Heart left ventricle (tissue), 16 donors: ENCODE measurements at regions not wholly inside any gene's neighbourhood (a gene's known extent, or its start where the extent isn't known, plus 50 kb on each side); places are given as distances from the start of the nearest gene placed in this dataset.

Experiments used
- ATAC-seq, 4 donors: fragments of 200-7000 bp; cut with Tn5 transposase; one replicate each; pipeline ENCODE4 v1.9.1; 2020 to 2022; ENCODE audit warnings: moderate library complexity in 4 of 4, mild to moderate bottlenecking in 3 of 4, moderate number of reproducible peaks in 1 of 4
- DNase-seq, 5 donors: peaks; one replicate each; pipeline ENCODE4 v3.0.0-alpha.2; 2020
- H3K27ac ChIP-seq, 12 donors: fragments of 200-600 bp; sonication (generic) in 4 of 12; one replicate each; pipeline versions ENCODE4 v1.5.0 to v1.8.0; 2016 to 2022; ENCODE audit warnings: mild to moderate bottlenecking in 2 of 12
- H3K27me3 ChIP-seq, 9 donors: fragments of 200-600 bp; sonication (generic) in 2 of 9; one replicate each; pipeline versions ENCODE4 v1.5.1 to v1.8.0; 2016 to 2022; ENCODE audit warnings: mild to moderate bottlenecking in 3 of 9
- H3K36me3 ChIP-seq, 9 donors: fragments of 200-600 bp; sonication (generic) in 2 of 9; one replicate each; pipeline versions ENCODE4 v1.5.0 to v1.8.0; 2018 to 2022; ENCODE audit warnings: mild to moderate bottlenecking in 2 of 9
- H3K4me1 ChIP-seq, 12 donors: fragments of 200-600 bp; sonication (generic) in 4 of 12; one replicate each; pipeline versions ENCODE4 v1.5.0 to v1.8.0; 2016 to 2022; ENCODE audit warnings: mild to moderate bottlenecking in 3 of 12
- H3K4me3 ChIP-seq, 12 donors: fragments of 200-600 bp; sonication (generic) in 4 of 12; one replicate each; pipeline versions ENCODE4 v1.5.0 to v1.8.0; 2017 to 2022; ENCODE audit warnings: mild to moderate bottlenecking in 9 of 12, moderate library complexity in 4 of 12
- H3K9me3 ChIP-seq, 12 donors: fragments of 200-600 bp; sonication (generic) in 4 of 12; one replicate each; pipeline versions ENCODE4 v1.5.0 to v1.8.0; 2016 to 2022; ENCODE audit warnings: mild to moderate bottlenecking in 1 of 12
- POLR2A ChIP-seq, 2 donors: fragments of 450-650 bp; IDR thresholded peaks; one replicate each; pipeline ENCODE4 v1.6.1; 2017; ENCODE audit warnings: antibody characterized with exemption in 2 of 2, mild to moderate bottlenecking in 2 of 2, moderate library complexity in 2 of 2
- WGBS, 4 donors: extraction: QIAGEN DNeasy Blood & Tissue Kit in 2 of 4; methylation state at CpG; one replicate each; pipeline versions ENCODE4 v1.1.5 to v1.1.7; 2013 to 2018; 5-methylcytosine and 5-hydroxymethylcytosine counted together
- intact Hi-C, 10 donors: fragments of 100-400 bp; cut with DNase I; formaldehyde crosslinking; loops; one replicate each; pipeline versions ENCODE4 v1.11.1 to v1.14.2; 2022
- TF ChIP-seq, protein P1 (sequence below), 12 donors: fragments of 200-600 bp; sonication (generic) in 4 of 12; IDR thresholded peaks; one replicate each; pipeline versions ENCODE4 v1.5.0 to v1.8.0; 2018 to 2022; ENCODE audit warnings: antibody characterized with exemption in 12 of 12, mild to moderate bottlenecking in 5 of 12
- donor health status: ischemic (EF 13 %, LVEDD 7.1; RV severe dilation, severe dysfunction).
- donor health status: healthy with polysubstance abuse.
- donor health status: DM: no; HTN: yes; CAD: no.
- donor health status: DM: no; HTN: no; CAD: no.
- donor health status: ischemic (EF 25% LVEDD 6.9; RV normal size, moderate dysfunction).
- donor health status: ischemic (EF 25% LVEDD 5.7; RV mildly dilated, moderate dysfunction).
- donor health status: healthy.
- donor health status: DM: yes; HTN: yes; CAD: no.
- donor health status: ischemic (EF 35%, LVEDD 5.7; RV mildly dilated, moderate dysfunction).
- donor health status: nonischemic (EF 11% LVEDD 7.7; RV severe dilation, severe dysfunction).
- donor health status: DM: yes; HTN: yes; CAD: no.
- donor health status: PGD.
- donor health status: ischemic (EF 29% LVEDD 5.4; RV normal size, mild dysfunction).
- donor health status: nonischemic (EF 23%, LVEDD 6.1; RV moderate dilation, normal function).

- no peaks in the 10 kb centered on the region for H3K36me3 ChIP-seq
- no peak for TF ChIP-seq POLR2A (IDR thresholded peaks at IDR 0.05)
- TF ChIP-seq, protein P1, sequence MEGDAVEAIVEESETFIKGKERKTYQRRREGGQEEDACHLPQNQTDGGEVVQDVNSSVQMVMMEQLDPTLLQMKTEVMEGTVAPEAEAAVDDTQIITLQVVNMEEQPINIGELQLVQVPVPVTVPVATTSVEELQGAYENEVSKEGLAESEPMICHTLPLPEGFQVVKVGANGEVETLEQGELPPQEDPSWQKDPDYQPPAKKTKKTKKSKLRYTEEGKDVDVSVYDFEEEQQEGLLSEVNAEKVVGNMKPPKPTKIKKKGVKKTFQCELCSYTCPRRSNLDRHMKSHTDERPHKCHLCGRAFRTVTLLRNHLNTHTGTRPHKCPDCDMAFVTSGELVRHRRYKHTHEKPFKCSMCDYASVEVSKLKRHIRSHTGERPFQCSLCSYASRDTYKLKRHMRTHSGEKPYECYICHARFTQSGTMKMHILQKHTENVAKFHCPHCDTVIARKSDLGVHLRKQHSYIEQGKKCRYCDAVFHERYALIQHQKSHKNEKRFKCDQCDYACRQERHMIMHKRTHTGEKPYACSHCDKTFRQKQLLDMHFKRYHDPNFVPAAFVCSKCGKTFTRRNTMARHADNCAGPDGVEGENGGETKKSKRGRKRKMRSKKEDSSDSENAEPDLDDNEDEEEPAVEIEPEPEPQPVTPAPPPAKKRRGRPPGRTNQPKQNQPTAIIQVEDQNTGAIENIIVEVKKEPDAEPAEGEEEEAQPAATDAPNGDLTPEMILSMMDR (IDR thresholded peaks at IDR 0.05): no peak
- WGBS, 4 donors: 93 to 97% (median 93%) methylated on average over 15 of the region's 15 CpGs
- DNase-seq: no peak
- H3K9me3 ChIP-seq: no peaks in the 10 kb centered on the region
- intact Hi-C loops: loop anchor here in 4 of 10 donors (5.0 to 10.0 kb wide), 4 partner anchors 38 to 58 kb away; no protein-coding TSS in a partner anchor
- H3K4me3 ChIP-seq: no peak overlapping the region
- no peak for ATAC-seq
- H3K27me3 ChIP-seq: no peaks in the 10 kb centered on the region
- peaks cover 10 to 57% (median 44%) of the 10 kb centered on the region in 12 donors for H3K4me1 ChIP-seq
- no peak overlapping the region for H3K27ac ChIP-seq
Measured at GRCh38 chr2:42920446-42921146, 128.2 kb upstream of the HAAO start.

DNA sequence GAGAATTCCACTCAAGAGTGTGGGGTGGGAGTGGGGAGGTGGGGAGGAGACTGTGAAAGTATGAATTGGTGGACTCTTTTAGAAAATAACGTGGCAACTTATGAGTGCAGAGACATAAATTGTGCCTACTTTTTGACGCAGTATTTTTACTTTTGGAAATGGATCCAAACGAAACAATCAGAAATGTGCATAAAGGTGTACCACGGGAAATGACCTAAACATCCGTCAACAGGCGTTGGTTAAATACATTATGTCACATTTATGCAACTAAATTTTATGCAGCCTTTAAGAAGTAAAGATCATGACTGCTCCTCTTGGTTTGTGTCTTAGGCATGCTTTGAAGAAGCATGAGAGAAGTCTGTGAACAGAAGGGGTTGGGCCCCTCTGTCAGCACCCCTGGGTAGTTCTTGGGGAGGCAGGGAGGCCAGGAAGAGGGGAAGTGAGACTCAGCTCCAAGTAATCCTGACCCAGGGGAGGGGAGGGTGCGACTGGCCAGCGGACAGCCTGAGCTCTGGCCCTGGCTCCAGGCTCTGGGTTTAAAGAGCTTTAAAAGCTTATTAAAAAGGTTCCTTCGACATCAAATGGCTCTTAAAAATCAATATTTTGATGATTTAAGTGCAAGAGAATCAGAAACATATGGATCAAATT, 126.4 kb upstream of the HAAO start:
- Histone ChIP-seq H3K4me3 (no peak overlapping the region), H3K9me3 (no peaks in the 10 kb centered on the region), H3K36me3 (no peaks in the 10 kb centered on the region), H3K27me3 (no peaks in the 10 kb centered on the region), H3K4me1 (peaks cover 1 to 41% (median 29%) of the 10 kb centered on the region in 12 donors), H3K27ac (peak overlapping the region in 1 of 12 donors; percentile 26)
- DNase-seq: no peak
- no peak for ATAC-seq
- intact Hi-C loops: no loop called here
- TF ChIP-seq, protein P1 (IDR thresholded peaks at IDR 0.05): no peak
- TF ChIP-seq POLR2A (IDR thresholded peaks at IDR 0.05): no peak
- WGBS, 4 donors: 79 to 87% (median 84%) methylated on average over 9 of the region's 9 CpGs

DNA sequence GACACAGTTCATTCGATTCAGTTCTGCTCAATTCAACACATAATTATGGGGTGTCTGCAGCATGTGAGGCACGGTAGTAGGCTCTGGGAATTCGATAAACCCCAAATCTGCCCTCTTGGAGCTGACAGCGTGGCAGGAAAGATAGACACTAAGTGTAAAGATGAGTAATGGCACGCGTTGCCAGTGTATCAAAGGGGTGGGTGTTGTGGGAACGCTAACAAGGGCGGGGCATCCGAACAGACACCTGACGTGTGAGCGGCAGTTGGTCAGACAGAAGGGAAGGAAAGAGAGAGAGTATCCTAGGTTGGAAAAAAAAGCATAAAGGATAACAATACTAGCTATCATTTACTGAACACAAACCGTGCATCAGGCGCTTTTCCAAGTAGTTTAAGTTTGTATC, 125.7 kb upstream of the HAAO start:
- Histone ChIP-seq H3K36me3 (no peaks in the 10 kb centered on the region), H3K4me3 (no peak overlapping the region), H3K4me1 (peaks cover 0 to 41% (median 24%) of the 10 kb centered on the region in 12 donors), H3K27ac (peak overlapping the region in 9 of 12 donors; percentile 2 to 79 (median 39)), H3K27me3 (no peaks in the 10 kb centered on the region), H3K9me3 (no peaks in the 10 kb centered on the region)
- intact Hi-C loops: no loop called here
- 87 to 93% (median 91%) methylated on average over 13 of the region's 13 CpGs for WGBS, 4 donors
- TF ChIP-seq POLR2A (IDR thresholded peaks at IDR 0.05): no peak
- TF ChIP-seq, protein P1 (IDR thresholded peaks at IDR 0.05): no peak
- ATAC-seq: no peak
- no peak for DNase-seq

DNA sequence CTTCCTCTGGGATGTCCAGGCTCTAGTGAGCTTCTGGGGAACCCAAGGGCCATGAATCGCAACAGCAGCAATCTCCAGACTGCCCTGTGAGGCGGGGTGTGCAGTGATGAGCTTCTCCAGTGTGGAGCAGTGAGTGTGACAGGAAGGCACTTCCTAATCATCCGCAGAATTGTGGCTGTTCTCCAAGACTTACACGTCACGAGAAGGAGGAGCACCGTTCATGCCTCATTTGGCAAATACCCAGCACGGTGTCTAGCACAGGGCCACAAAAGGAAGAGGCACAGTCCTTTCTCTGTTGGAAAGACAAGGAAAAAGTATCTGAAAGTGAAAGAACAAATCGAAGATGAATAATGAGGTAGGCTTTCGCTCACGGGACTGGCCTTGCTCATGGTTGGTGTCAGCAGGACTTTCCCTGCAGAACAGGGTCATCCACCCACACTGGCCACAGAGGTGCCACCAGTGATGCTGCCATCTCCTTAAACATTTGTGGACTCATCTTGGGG, 125.1 kb upstream of the HAAO start:
- TF ChIP-seq POLR2A (IDR thresholded peaks at IDR 0.05): no peak
- TF ChIP-seq, protein P1 (IDR thresholded peaks at IDR 0.05): no peak
- DNase-seq: peak in 4 of 5 donors; percentile 68 to 77 (median 74)
- peak; percentile 30 to 89 (median 80) for ATAC-seq
- H3K27me3 ChIP-seq: no peaks in the 10 kb centered on the region
- peak overlapping the region in 9 of 12 donors; percentile 6 to 79 (median 41) for H3K27ac ChIP-seq
- peaks cover 0 to 37% (median 19%) of the 10 kb centered on the region in 12 donors for H3K4me1 ChIP-seq
- no peaks in the 10 kb centered on the region for H3K9me3 ChIP-seq
- intact Hi-C loops: no loop called here
- WGBS, 4 donors: 36 to 45% (median 40%) methylated on average over 10 of the region's 10 CpGs
- H3K4me3 ChIP-seq: peak overlapping the region in 4 of 12 donors; percentile 3 to 32 (median 18)
- no peaks in the 10 kb centered on the region for H3K36me3 ChIP-seq
